ENCODE measurements at regions not wholly inside any gene's neighbourhood (a gene's known extent, or its start where the extent isn't known, plus 50 kb on each side); places are given as distances from the start of the nearest gene placed in this dataset.

GRCh38 chr1:235035928-235036327 lies 92.7 kb downstream of the TOMM20 start:
- H3K4me3 ChIP-seq, result no peak overlapping the region
- DNase-seq, result no peak
- H3K27ac ChIP-seq, result no peak overlapping the region
- H3K4me1 ChIP-seq, result no peaks in the 10 kb centered on the region
- H3K27me3 ChIP-seq, result no peaks in the 10 kb centered on the region
- H3K9me3 ChIP-seq, result no peaks in the 10 kb centered on the region
- H3K36me3 ChIP-seq, result no peaks in the 10 kb centered on the region
- TF ChIP-seq CTCF (IDR thresholded peaks at IDR 0.05), result no peak
- no peak for TF ChIP-seq POLR2A (IDR thresholded peaks at IDR 0.05)

- Histone ChIP-seq H3K9me3 (no peaks in the 10 kb centered on the region), H3K36me3 (no peaks in the 10 kb centered on the region), H3K27ac (no peak overlapping the region), H3K4me1 (no peaks in the 10 kb centered on the region), H3K27me3 (no peaks in the 10 kb centered on the region), H3K4me3 (no peak overlapping the region)
- peak in 1 of 3 donors; percentile 18 for DNase-seq
- no peak for TF ChIP-seq POLR2A (IDR thresholded peaks at IDR 0.05)
Observed at GRCh38 chr1:235030919-235031596, 97.6 kb downstream of the TOMM20 start.

GRCh38 chr1:235027862-235028250 lies 100.8 kb downstream of the TOMM20 start:
- Histone ChIP-seq H3K27me3 (no peaks in the 10 kb centered on the region), H3K36me3 (no peaks in the 10 kb centered on the region), H3K27ac (no peak overlapping the region), H3K9me3 (no peaks in the 10 kb centered on the region), H3K4me1 (no peaks in the 10 kb centered on the region), H3K4me3 (no peak overlapping the region)
- TF ChIP-seq POLR2A (IDR thresholded peaks at IDR 0.05), result no peak
- TF ChIP-seq CTCF (IDR thresholded peaks at IDR 0.05), result no peak
- peak in 1 of 3 donors; percentile 39 for DNase-seq

GRCh38 chr1:235027076-235027861 lies 101.4 kb downstream of the TOMM20 start:
- TF ChIP-seq CTCF (IDR thresholded peaks at IDR 0.05) (no peak), POLR2A (IDR thresholded peaks at IDR 0.05) (no peak)
- peak in 1 of 3 donors; percentile 18 for DNase-seq
- Histone ChIP-seq H3K4me3 (no peak overlapping the region), H3K9me3 (no peaks in the 10 kb centered on the region), H3K36me3 (no peaks in the 10 kb centered on the region), H3K27ac (no peak overlapping the region), H3K27me3 (no peaks in the 10 kb centered on the region), H3K4me1 (peaks cover 0 to 2% (median 0%) of the 10 kb centered on the region in 4 donors)

GRCh38 chr1:235025422-235025984 lies 103.1 kb downstream of the TOMM20 start:
- Histone ChIP-seq H3K36me3 (no peaks in the 10 kb centered on the region), H3K27ac (no peak overlapping the region), H3K4me3 (no peak overlapping the region), H3K4me1 (peaks cover 0 to 7% (median 0%) of the 10 kb centered on the region in 4 donors), H3K27me3 (no peaks in the 10 kb centered on the region), H3K9me3 (no peaks in the 10 kb centered on the region)
- no peak for TF ChIP-seq POLR2A (IDR thresholded peaks at IDR 0.05)
- TF ChIP-seq CTCF (IDR thresholded peaks at IDR 0.05), result no peak
- peak in 1 of 3 donors; percentile 3 for DNase-seq
